IPS DF 6.9 (cell line): ENCODE measurements at regions not wholly inside any gene's neighbourhood (a gene's known extent, or its start where the extent isn't known, plus 50 kb on each side); places are given as distances from the start of the nearest gene placed in this dataset.
"Not testable (repeated sequence)": the region's sequence is repeated elsewhere in the genome, so short reads cannot be mapped to it uniquely, and the experiment has no call there.

Source experiments
- DNase-seq: peaks from one replicate; pipeline ENCODE4 v3.0.0-alpha.2; 2013; ENCODE audit warnings: low read depth, low spot score
- H3K27ac ChIP-seq: one replicate; pipeline ENCODE4 v1.5.1; 2013; ENCODE audit warnings: low read length, control low read depth
- H3K27me3 ChIP-seq: 2 replicates; pipeline ENCODE4 v1.6.1; 2013; ENCODE audit warnings: mild to moderate bottlenecking, low read length; ENCODE audit not compliant: control insufficient read depth, insufficient read depth
- H3K36me3 ChIP-seq: 2 replicates; pipeline ENCODE4 v1.6.1; 2013; ENCODE audit warnings: low read length; ENCODE audit not compliant: control insufficient read depth, insufficient read depth
- H3K4me1 ChIP-seq: 2 replicates; pipeline ENCODE4 v1.6.1; 2013; ENCODE audit warnings: low read length; ENCODE audit not compliant: control insufficient read depth, insufficient read depth
- H3K4me3 ChIP-seq: 2 replicates; pipeline ENCODE4 v1.5.1; 2013; ENCODE audit warnings: mild to moderate bottlenecking, low read length
- H3K9me3 ChIP-seq: 2 replicates; pipeline ENCODE4 v1.6.1; 2013; ENCODE audit warnings: low read length, inconsistent platforms; ENCODE audit not compliant: control insufficient read depth, insufficient read depth
- WGBS: extraction: QIAGEN DNeasy Blood & Tissue Kit; methylation state at CpG from one replicate; pipeline ENCODE4 v1.1.7; 2013; ENCODE audit warnings: mixed read lengths, missing lambda C conversion rate; ENCODE audit not compliant: insufficient read length, insufficient coverage; 5-methylcytosine and 5-hydroxymethylcytosine counted together

GRCh38 chr11:15683528-15683927 is 568.8 kb downstream of the INSC start:
- Histone ChIP-seq H3K27me3 (no peaks in the 10 kb centered on the region), H3K4me3 (no peak overlapping the region), H3K27ac (no peak overlapping the region), H3K36me3 (no peaks in the 10 kb centered on the region), H3K4me1 (no peaks in the 10 kb centered on the region), H3K9me3 (no peaks in the 10 kb centered on the region)
- no peak for DNase-seq

- WGBS, result no CpG with 5 or more reads among the region's 3 CpGs
- Histone ChIP-seq H3K4me1 (no peaks in the 10 kb centered on the region), H3K36me3 (no peaks in the 10 kb centered on the region), H3K9me3 (no peaks in the 10 kb centered on the region), H3K27ac (no peak overlapping the region), H3K27me3 (no peaks in the 10 kb centered on the region), H3K4me3 (no peak overlapping the region)
- DNase-seq, result no peak
These were observed 570.6 kb downstream of the INSC start for GRCh38 chr11:15685306-15685705.

GRCh38 chr11:15686259-15686658 is 571.5 kb downstream of the INSC start:
- WGBS, result no CpG with 5 or more reads among the region's 16 CpGs
- not testable (repeated sequence) for H3K4me3 ChIP-seq, H3K27me3 ChIP-seq, H3K36me3 ChIP-seq, H3K27ac ChIP-seq, H3K9me3 ChIP-seq, H3K4me1 ChIP-seq, DNase-seq

- H3K36me3 ChIP-seq, result no peaks in the 10 kb centered on the region
- no peaks in the 10 kb centered on the region for H3K27me3 ChIP-seq
- no peak overlapping the region for H3K4me3 ChIP-seq
- no CpG with 5 or more reads among the region's 2 CpGs for WGBS
- H3K4me1 ChIP-seq, result no peaks in the 10 kb centered on the region
- H3K9me3 ChIP-seq, result no peaks in the 10 kb centered on the region
- no peak for DNase-seq
- H3K27ac ChIP-seq, result no peak overlapping the region
These were observed 572.6 kb downstream of the INSC start for GRCh38 chr11:15687342-15687741.

GRCh38 chr11:15688351-15688792 is 573.6 kb downstream of the INSC start:
- H3K4me3 ChIP-seq, result no peak overlapping the region
- no peak overlapping the region for H3K27ac ChIP-seq
- no peaks in the 10 kb centered on the region for H3K36me3 ChIP-seq
- no peaks in the 10 kb centered on the region for H3K4me1 ChIP-seq
- WGBS, result no CpG with 5 or more reads among the region's 4 CpGs
- no peak for DNase-seq
- no peaks in the 10 kb centered on the region for H3K27me3 ChIP-seq
- H3K9me3 ChIP-seq, result no peaks in the 10 kb centered on the region

- Histone ChIP-seq H3K27me3 (no peaks in the 10 kb centered on the region), H3K9me3 (no peaks in the 10 kb centered on the region), H3K4me3 (no peak overlapping the region), H3K27ac (no peak overlapping the region), H3K36me3 (no peaks in the 10 kb centered on the region), H3K4me1 (peaks cover 2% of the 10 kb centered on the region; the same call in 1 of the 2 replicates)
- DNase-seq, result no peak
- WGBS, result no CpG with 5 or more reads among the region's 3 CpGs
These were observed 575.6 kb downstream of the INSC start for GRCh38 chr11:15690320-15690719.

- no peak overlapping the region for H3K27ac ChIP-seq
- no CpG with 5 or more reads among the region's 3 CpGs for WGBS
- no peak for DNase-seq
These were observed 578.0 kb downstream of the INSC start for GRCh38 chr11:15692739-15693138.

GRCh38 chr11:15695096-15695721 is 580.5 kb downstream of the INSC start:
- no peaks in the 10 kb centered on the region for H3K9me3 ChIP-seq
- H3K27me3 ChIP-seq, result no peaks in the 10 kb centered on the region
- H3K27ac ChIP-seq, result no peak overlapping the region
- no peaks in the 10 kb centered on the region for H3K36me3 ChIP-seq
- H3K4me3 ChIP-seq, result no peak overlapping the region
- H3K4me1 ChIP-seq, result peaks cover 2% of the 10 kb centered on the region; the same call in 1 of the 2 replicates
- WGBS, result no CpG with 5 or more reads among the region's 3 CpGs
- DNase-seq, result no peak

More at GRCh38 chr11:15692739-15693138, 578.0 kb downstream of the INSC start:
- no peaks in the 10 kb centered on the region for H3K36me3 ChIP-seq
- no peaks in the 10 kb centered on the region for H3K9me3 ChIP-seq
- no peaks in the 10 kb centered on the region for H3K27me3 ChIP-seq
- no peak overlapping the region for H3K4me3 ChIP-seq
- H3K4me1 ChIP-seq, result peaks cover 2% of the 10 kb centered on the region; the same call in 1 of the 2 replicates

GRCh38 chr11:15696069-15696468 is 581.3 kb downstream of the INSC start:
- no CpG with 5 or more reads among the region's 3 CpGs for WGBS
- no peaks in the 10 kb centered on the region for H3K9me3 ChIP-seq
- DNase-seq, result no peak
- no peak overlapping the region for H3K4me3 ChIP-seq
- peaks cover 2% of the 10 kb centered on the region; the same call in 1 of the 2 replicates for H3K4me1 ChIP-seq
- no peak overlapping the region for H3K27ac ChIP-seq
- H3K36me3 ChIP-seq, result no peaks in the 10 kb centered on the region
- no peaks in the 10 kb centered on the region for H3K27me3 ChIP-seq

- no peak overlapping the region for H3K4me3 ChIP-seq
- no peaks in the 10 kb centered on the region for H3K36me3 ChIP-seq
- H3K27me3 ChIP-seq, result no peaks in the 10 kb centered on the region
- H3K4me1 ChIP-seq, result peaks cover 2% of the 10 kb centered on the region; the same call in 1 of the 2 replicates
- no CpG with 5 or more reads among the region's 6 CpGs for WGBS
- DNase-seq, result no peak
- no peaks in the 10 kb centered on the region for H3K9me3 ChIP-seq
- no peak overlapping the region for H3K27ac ChIP-seq
These were observed 582.9 kb downstream of the INSC start for GRCh38 chr11:15697437-15698236.
